HG02852 (cell line): ENCODE measurements at regions not wholly inside any gene's neighbourhood (a gene's known extent, or its start where the extent isn't known, plus 50 kb on each side); places are given as distances from the start of the nearest gene placed in this dataset.
"Not testable (repeated sequence)": the region's sequence is repeated elsewhere in the genome, so short reads cannot be mapped to it uniquely, and the experiment has no call there.

ENCODE experiments used
- ATAC-seq: cut with Tn5 transposase; IDR thresholded peaks from one replicate; pipeline ENCODE4 v1.9.1; 2021; ENCODE audit warnings: mild to moderate bottlenecking, moderate library complexity; ENCODE audit not compliant: unreplicated experiment

DNA sequence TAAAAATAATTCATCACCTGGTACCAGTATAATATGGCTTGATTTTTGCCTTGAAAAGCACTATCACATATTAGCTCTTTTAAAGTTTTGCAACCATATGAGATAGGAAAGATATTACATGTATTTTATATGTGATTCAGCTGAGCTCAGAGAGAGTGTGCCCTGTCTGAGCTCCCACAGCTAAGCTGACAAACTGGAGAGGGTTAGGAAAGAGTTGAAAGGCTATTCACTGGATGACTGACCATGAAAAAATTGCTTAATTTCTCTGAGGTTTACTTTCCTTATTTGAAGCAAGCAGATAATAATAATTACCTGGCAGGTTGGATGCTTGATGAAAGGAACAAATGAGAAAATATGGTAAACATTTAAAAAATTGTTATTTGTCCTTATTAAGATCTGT, 97.4 kb upstream of the CCDC80 start:
- ATAC-seq, result no peak

- no peak for ATAC-seq
Measured at GRCh38 chr3:112736805-112737566, 96.0 kb upstream of the CCDC80 start.

DNA sequence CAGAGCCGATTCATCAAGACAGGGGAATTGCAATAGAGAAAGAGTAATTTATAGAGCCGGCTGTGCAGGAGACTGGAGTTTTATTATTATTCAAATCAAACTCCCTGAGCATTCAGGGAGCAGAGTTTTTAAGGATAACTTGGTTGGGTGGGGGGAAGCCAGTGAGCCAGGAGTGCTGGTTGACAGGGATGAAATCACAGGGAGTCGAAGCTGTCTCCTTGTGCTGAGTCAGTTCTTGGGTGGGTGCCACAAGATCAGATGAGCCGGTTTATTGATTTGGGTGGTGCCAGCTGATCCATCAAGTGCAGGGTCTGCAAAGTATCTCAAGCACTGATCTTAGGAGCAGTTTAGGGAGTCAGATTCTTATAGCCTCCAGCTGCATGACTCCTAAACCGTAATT, 95.4 kb upstream of the CCDC80 start:
- no peak for ATAC-seq

GRCh38 chr3:112735926-112736325, 95.0 kb upstream of the CCDC80 start:
- ATAC-seq, result no peak

GRCh38 chr3:112734736-112735350, 93.9 kb upstream of the CCDC80 start:
- no peak for ATAC-seq

DNA sequence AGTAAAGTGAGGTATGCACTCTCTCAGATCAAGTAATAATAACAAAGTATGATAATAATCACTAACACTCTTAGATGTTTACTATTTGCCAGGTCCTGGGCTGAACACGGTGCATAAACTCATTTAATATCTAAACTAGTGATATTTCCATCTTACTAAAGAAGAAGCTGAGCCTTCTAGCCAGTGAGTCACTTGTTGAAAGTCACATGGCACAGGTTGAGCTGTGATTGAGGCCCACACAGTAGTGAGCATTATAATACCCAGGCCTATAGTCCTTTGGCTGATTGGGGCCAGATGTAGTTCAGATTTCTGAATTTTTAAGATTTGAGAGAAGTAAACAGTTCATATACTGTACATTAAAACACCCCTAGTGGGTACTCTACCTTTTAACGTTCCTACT, 93.2 kb upstream of the CCDC80 start:
- no peak for ATAC-seq

DNA sequence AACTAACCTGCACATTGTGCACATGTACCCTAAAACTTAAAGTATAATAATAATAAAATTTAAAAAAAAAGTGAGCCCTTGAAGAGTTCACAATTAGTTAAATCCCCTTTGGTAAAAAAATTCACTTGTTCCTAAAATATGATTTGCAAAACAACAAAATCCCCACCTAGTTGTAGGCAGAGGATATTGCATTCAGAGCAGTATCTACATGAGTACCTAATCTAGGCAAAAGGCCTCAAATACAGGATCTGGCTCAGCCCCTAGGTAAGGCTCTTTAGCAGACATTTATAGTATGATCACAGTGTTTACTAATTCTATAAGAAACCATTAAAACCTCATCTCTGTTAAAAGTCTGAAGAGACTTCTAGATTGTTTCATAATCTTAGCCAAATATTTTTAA, 89.3 kb upstream of the CCDC80 start:
- no peak for ATAC-seq

DNA sequence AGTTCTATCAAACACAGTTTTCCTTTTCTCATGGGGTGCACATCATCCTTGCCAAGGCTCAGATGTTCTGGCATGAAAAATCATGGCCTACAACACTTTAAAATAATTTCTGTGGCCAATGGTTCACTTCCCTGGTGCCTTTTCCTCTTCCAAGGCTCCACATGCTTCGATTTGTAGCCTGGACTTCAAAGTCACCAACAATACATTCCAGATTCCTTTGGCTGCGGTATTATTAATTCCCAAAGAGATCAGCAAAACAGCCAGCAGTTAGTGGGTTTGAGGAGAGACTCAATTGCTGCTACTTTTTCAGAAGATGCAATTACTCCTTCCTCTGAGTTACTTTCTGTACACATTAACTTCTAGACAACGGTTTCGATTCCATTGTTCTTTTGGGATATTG, 80.3 kb upstream of the CCDC80 start:
- ATAC-seq, result no peak

DNA sequence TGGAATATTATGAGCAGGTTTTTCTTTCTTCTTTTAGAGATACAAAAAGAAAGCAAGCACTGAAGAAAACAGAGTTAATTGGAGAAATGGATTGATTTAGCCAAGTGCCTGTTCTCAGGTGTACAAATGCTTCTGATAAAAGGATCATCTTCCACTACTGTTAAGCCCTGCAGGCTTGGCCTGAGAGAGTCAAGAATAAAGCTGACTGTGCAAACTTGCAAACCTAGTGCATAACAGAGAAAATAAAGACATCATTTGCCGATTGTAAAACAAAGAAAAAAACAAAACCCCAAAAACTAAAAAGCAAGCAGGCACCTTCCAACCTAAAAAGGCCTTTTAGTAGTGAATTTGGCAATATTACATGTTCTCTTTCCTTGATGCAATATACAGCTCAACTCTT, 78.0 kb upstream of the CCDC80 start:
- ATAC-seq, result no peak

- ATAC-seq, result no peak
Measured at GRCh38 chr3:112718516-112718915, 77.6 kb upstream of the CCDC80 start.

DNA sequence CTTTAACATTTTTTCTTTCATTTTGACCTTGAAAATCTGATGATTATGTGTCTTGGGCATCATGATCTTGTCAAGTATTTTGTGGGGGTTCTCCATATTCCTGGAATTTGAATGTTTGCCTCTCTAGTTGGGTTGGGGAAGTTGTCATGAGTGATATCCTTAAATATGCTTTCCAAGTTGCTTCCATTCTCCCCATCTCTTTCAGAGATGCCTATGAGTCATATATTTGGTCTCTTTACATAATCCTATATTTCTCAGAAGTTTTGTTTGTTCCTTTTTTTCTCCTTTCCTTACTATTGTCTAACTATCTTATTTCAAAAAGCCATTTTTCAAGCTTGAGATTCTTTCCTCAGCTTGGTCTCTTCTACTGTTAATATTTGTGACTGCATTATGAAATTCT, 69.0 kb upstream of the CCDC80 start:
- ATAC-seq, result no peak

- ATAC-seq, result no peak
Measured at GRCh38 chr3:112699436-112699978, 58.6 kb upstream of the CCDC80 start.

DNA sequence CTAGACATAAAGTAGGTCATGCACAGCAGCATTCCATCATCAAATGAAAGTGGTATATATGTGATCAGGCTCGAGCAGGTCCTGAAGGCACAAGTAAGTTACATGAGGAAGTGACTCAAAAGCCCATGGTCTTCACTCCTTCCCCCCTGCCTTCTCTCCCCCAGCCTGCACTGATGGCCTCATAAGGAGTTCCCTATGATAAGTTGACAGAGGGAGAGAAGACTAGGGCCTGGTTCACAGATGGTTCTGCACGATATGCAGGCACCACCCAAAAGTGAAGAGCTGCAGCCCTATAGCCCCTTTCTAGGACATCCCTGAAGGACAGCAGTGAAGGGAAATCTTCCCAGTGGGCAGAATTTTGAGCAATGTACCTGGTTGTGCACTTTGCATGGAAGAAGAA, 57.5 kb upstream of the CCDC80 start:
- ATAC-seq, result not testable (repeated sequence)

DNA sequence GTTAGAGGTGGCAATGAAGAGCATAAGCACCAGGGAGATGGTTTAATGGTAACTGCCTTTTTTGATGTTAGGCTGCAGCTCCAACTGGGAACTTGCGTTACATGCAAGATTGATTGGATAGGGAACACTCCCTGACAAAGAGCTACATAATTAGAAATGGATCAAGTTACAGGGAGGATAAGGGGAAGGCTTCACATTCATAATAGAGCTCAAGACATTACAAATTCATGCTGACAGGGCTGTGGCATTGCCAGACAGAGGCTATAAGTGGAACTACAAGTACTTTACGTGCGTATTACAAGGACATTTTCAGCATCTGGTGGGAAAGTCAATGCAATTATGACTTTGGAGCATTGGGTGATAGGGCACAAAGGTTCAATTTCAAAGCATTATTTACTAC, 55.3 kb upstream of the CCDC80 start:
- ATAC-seq, result not testable (repeated sequence)

- not testable (repeated sequence) for ATAC-seq
Measured at GRCh38 chr3:112695377-112696108, 54.6 kb upstream of the CCDC80 start.

- not testable (repeated sequence) for ATAC-seq
Measured at GRCh38 chr3:112694906-112695305, 54.0 kb upstream of the CCDC80 start.

DNA sequence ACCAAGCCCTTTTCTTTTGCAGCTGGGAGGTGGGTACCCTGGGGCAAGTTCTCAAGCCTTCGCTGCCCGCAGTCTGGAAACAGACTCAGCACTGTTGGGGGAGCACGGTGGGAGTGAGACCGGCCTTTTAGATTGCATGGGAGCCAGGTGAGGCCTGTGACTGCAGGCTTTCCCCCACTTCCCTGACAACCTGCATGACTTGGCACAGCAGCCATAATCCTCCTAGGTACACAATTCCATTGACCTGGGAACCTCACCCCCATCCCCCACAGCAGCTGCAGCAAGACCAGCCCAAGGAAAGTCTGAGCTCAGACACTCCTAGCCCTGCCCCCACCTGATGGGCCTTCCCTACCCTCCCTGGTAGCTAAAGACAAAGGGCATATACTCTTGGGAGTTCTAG, 52.2 kb upstream of the CCDC80 start:
- no peak for ATAC-seq
